GM12891 (cell line): ENCODE measurements at regions not wholly inside any gene's neighbourhood (a gene's known extent, or its start where the extent isn't known, plus 50 kb on each side); places are given as distances from the start of the nearest gene placed in this dataset.
"Not testable (repeated sequence)": the region's sequence is repeated elsewhere in the genome, so short reads cannot be mapped to it uniquely, and the experiment has no call there.

Source experiments
- PAX5 ChIP-seq: IDR thresholded peaks from 2 replicates; pipeline ENCODE4 v1.6.1; 2011; ENCODE audit warnings: low read length, moderate library complexity, mild to moderate bottlenecking; ENCODE audit not compliant: insufficient read depth, severe bottlenecking
- POLR2A ChIP-seq: IDR thresholded peaks from 2 replicates; pipeline ENCODE4 v1.6.1; 2011; ENCODE audit warnings: low read depth, low read length, control low read depth
- POLR2AphosphoS5 ChIP-seq: IDR thresholded peaks from 2 replicates; pipeline ENCODE4 v1.6.1; 2011; ENCODE audit warnings: low read depth, low read length, control low read depth
- POU2F2 ChIP-seq: IDR thresholded peaks from 2 replicates; pipeline ENCODE4 v1.6.1; 2011; ENCODE audit warnings: low read depth, mild to moderate bottlenecking, control low read depth, low read length, moderate library complexity
- SPI1 ChIP-seq: IDR thresholded peaks from 2 replicates; pipeline ENCODE4 v1.6.1; 2011; ENCODE audit warnings: low read depth, low read length, control low read depth
- TAF1 ChIP-seq: IDR thresholded peaks from 2 replicates; pipeline ENCODE4 v1.6.1; 2011; ENCODE audit warnings: low read depth, low read length, control low read depth

DNA sequence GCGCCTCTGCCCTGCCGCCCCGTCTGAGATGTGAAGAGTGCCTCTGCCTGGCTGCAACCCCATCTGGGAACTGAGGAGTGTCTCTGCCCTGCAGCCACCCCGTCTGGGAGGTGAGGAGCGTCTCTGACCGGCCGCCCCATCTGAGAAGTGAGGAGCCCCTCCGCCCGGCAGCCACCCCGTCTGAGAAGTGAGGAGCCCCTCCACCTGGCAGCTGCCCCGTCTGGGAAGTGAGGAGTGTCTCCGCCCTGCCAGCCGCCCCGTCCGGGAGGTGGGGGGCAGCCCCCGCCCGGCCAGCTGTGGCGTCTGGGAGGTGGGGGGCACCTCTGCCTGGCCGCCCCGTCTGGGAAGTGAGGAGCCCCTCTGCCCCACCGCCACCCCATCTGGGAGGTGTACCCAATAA is 110.4 kb downstream of the PRKAB2 start:
- not testable (repeated sequence) for TF ChIP-seq POLR2A, POLR2AphosphoS5, TAF1, POU2F2, PAX5, SPI1
